OCI-LY7 (cell line): ENCODE measurements at regions not wholly inside any gene's neighbourhood (a gene's known extent, or its start where the extent isn't known, plus 50 kb on each side); places are given as distances from the start of the nearest gene placed in this dataset.

Experiments
- BruUV-seq: library from RNA; stranded (reverse); fragments of 400-500 nt; replicated peaks from 2 replicates; lab custom pipeline; 2021; lab: Mats Ljungman, UMichigan
- CTCF ChIA-PET: fragments of 300-600 bp; sonication (Branson Sonifier 250); formaldehyde crosslinking; loops from one replicate; lab custom pipeline; 2022; ENCODE audit warnings: antibody characterized with exemption; ENCODE audit not compliant: unreplicated experiment; lab: Charles Lee
- POLR2A ChIA-PET: fragments of 300-600 bp; sonication (Branson Sonifier 250); formaldehyde crosslinking; loops from one replicate; lab custom pipeline; 2022; ENCODE audit warnings: antibody characterized with exemption; lab: Charles Lee
- DNase-seq: peaks from one replicate; pipeline ENCODE4 v3.0.0-alpha.2; 2015; ENCODE audit warnings: low spot score
- H2AFZ ChIP-seq: fragments of 200-600 bp; sonication (generic), shearing (Covaris generic); 2 replicates; pipeline ENCODE4 v1.6.1; 2014; ENCODE audit warnings: mild to moderate bottlenecking, antibody characterized with exemption, low read length, moderate library complexity
- H3K27ac ChIP-seq: fragments of 200-600 bp; sonication (generic); 2 replicates; pipeline ENCODE4 v1.5.1; 2014; ENCODE audit warnings: mixed run types, low read depth, mild to moderate bottlenecking, moderate library complexity, low read length, inconsistent platforms; ENCODE audit not compliant: poor library complexity, severe bottlenecking
- H3K36me3 ChIP-seq: fragments of 200-600 bp; sonication (generic); 2 replicates; pipeline ENCODE4 v1.6.1; 2014; ENCODE audit warnings: mild to moderate bottlenecking, antibody characterized with exemption, low read length, moderate library complexity, mixed read lengths; ENCODE audit not compliant: insufficient read depth
- H3K4me1 ChIP-seq: fragments of 200-600 bp; sonication (generic); 2 replicates; pipeline ENCODE4 v1.5.1; 2014; ENCODE audit warnings: mild to moderate bottlenecking, low read length; ENCODE audit not compliant: insufficient read depth, poor library complexity, severe bottlenecking
- H3K4me2 ChIP-seq: fragments of 200-600 bp; sonication (generic); 2 replicates; pipeline ENCODE4 v1.6.1; 2014; ENCODE audit warnings: mild to moderate bottlenecking, low read length
- H3K4me3 ChIP-seq: fragments of 200-600 bp; sonication (generic); 2 replicates; pipeline ENCODE4 v1.5.1; 2014; ENCODE audit warnings: mild to moderate bottlenecking, low read depth, low read length; ENCODE audit not compliant: poor library complexity, severe bottlenecking
- H3K79me2 ChIP-seq: fragments of 200-600 bp; sonication (generic); 2 replicates; pipeline ENCODE4 v1.6.1; 2016; ENCODE audit warnings: low read depth, mild to moderate bottlenecking, low read length, moderate library complexity, mixed read lengths; ENCODE audit not compliant: insufficient read depth
- H3K9me2 ChIP-seq: fragments of 200-600 bp; sonication (generic); 2 replicates; pipeline ENCODE4 v1.6.1; 2016; ENCODE audit warnings: mild to moderate bottlenecking, low read length, mixed read lengths; ENCODE audit not compliant: insufficient read depth
- H3K9me3 ChIP-seq: fragments of 200-600 bp; sonication (generic); 2 replicates; pipeline ENCODE4 v1.6.1; 2014; ENCODE audit warnings: mild to moderate bottlenecking, mixed run types, low read length, mixed read lengths
- H4K20me1 ChIP-seq: fragments of 200-600 bp; sonication (generic); 2 replicates; pipeline ENCODE4 v1.6.1; 2014; ENCODE audit warnings: mild to moderate bottlenecking, antibody characterized with exemption, low read length, moderate library complexity, mixed read lengths; ENCODE audit not compliant: insufficient read depth
- CTCF ChIP-seq: fragments of 200-600 bp; sonication (generic); conservative IDR thresholded peaks from 2 replicates; pipeline ENCODE4 v1.5.1; 2014; ENCODE audit warnings: mild to moderate bottlenecking, antibody characterized with exemption, low read length, moderate library complexity, mixed read lengths
- EZH2phosphoT487 ChIP-seq: fragments of 200-600 bp; sonication (generic); IDR thresholded peaks from 2 replicates; pipeline ENCODE4 v1.6.1; 2018; ENCODE audit warnings: low read depth, borderline replicate concordance, mild to moderate bottlenecking, mixed run types, antibody characterized with exemption, low read length, moderate library complexity, mixed read lengths
- intact Hi-C: fragments of 100-400 bp; cut with micrococcal nuclease; formaldehyde crosslinking; loops from one replicate; pipeline ENCODE4 v1.10.0; 2022; ENCODE audit not compliant: unreplicated experiment

- no peak for DNase-seq
- Histone ChIP-seq H3K36me3 (no peaks in the 10 kb centered on the region), H3K4me2 (no peak overlapping the region), H3K9me2 (no peaks in the 10 kb centered on the region), H4K20me1 (no peaks in the 10 kb centered on the region), H3K79me2 (no peaks in the 10 kb centered on the region), H3K27ac (no peak overlapping the region), H3K4me3 (no peak overlapping the region), H3K9me3 (no peaks in the 10 kb centered on the region), H2AFZ (no peak overlapping the region), H3K4me1 (no peaks in the 10 kb centered on the region)
- CTCF ChIA-PET = no interaction called here
- no peak for TF ChIP-seq EZH2phosphoT487
- TF ChIP-seq CTCF = no peak
- intact Hi-C loops = no loop called here
- BruUV-seq = no TSS peak
- POLR2A ChIA-PET = interaction anchor here (0.6 kb wide), 1 partner anchor 96 kb away, joined by 4 read pairs; no protein-coding TSS in a partner anchor
These were observed 78.0 kb upstream of the NHSL1 start for GRCh38 chr6:138577151-138577915.

- no peaks in the 10 kb centered on the region for H3K79me2 ChIP-seq
- no peaks in the 10 kb centered on the region for H4K20me1 ChIP-seq
- H3K36me3 ChIP-seq = no peaks in the 10 kb centered on the region
- POLR2A ChIA-PET = interaction anchor here (0.6 kb wide), 1 partner anchor 8 kb away, joined by 3 read pairs; no protein-coding TSS in a partner anchor
- no peaks in the 10 kb centered on the region for H3K9me2 ChIP-seq
- no TSS peak for BruUV-seq
- no peak overlapping the region for H3K4me3 ChIP-seq
- intact Hi-C loops = no loop called here
- no peaks in the 10 kb centered on the region for H3K4me1 ChIP-seq
- H3K9me3 ChIP-seq = no peaks in the 10 kb centered on the region
- no peak overlapping the region for H2AFZ ChIP-seq
- no peak overlapping the region for H3K4me2 ChIP-seq
- TF ChIP-seq EZH2phosphoT487 = no peak
- TF ChIP-seq CTCF = no peak
- CTCF ChIA-PET = no interaction called here
- DNase-seq = no peak
- no peak overlapping the region for H3K27ac ChIP-seq
These were observed 80.7 kb upstream of the NHSL1 start for GRCh38 chr6:138580040-138580439.

GRCh38 chr6:138580801-138581200 lies 81.5 kb upstream of the NHSL1 start:
- intact Hi-C loops = no loop called here
- no peaks in the 10 kb centered on the region for H3K9me3 ChIP-seq

More at GRCh38 chr6:138580801-138581200, 81.5 kb upstream of the NHSL1 start:
- Histone ChIP-seq H3K27ac (no peak overlapping the region), H4K20me1 (no peaks in the 10 kb centered on the region), H3K4me3 (no peak overlapping the region), H2AFZ (no peak overlapping the region), H3K36me3 (no peaks in the 10 kb centered on the region), H3K4me1 (no peaks in the 10 kb centered on the region), H3K4me2 (no peak overlapping the region), H3K79me2 (no peaks in the 10 kb centered on the region), H3K9me2 (no peaks in the 10 kb centered on the region)
- DNase-seq = no peak
- no peak for TF ChIP-seq EZH2phosphoT487
- no peak for TF ChIP-seq CTCF
- ChIA-PET POLR2A (no interaction called here), CTCF (no interaction called here)
- no TSS peak for BruUV-seq
